Testis (tissue), 2 donors: ENCODE measurements at regions not wholly inside any gene's neighbourhood (a gene's known extent, or its start where the extent isn't known, plus 50 kb on each side); places are given as distances from the start of the nearest gene placed in this dataset.

Experiments used
- POLR2A ChIP-seq: fragments of 450-650 bp; IDR thresholded peaks from one replicate; pipeline ENCODE4 v1.6.1; 2017; ENCODE audit warnings: antibody characterized with exemption, mild to moderate bottlenecking, moderate library complexity
- TF ChIP-seq, protein P1 (sequence below), 3 experiments: fragments of 450-650 bp in 2 of 3; fragments of 200-600 bp in 1 of 3; sonication (generic) in 1 of 3; IDR thresholded peaks; one replicate each; pipeline ENCODE4 v1.5.1; 2016 to 2019; ENCODE audit warnings: antibody characterized with exemption in 3 of 3, mild to moderate bottlenecking in 2 of 3, moderate library complexity in 1 of 3

DNA sequence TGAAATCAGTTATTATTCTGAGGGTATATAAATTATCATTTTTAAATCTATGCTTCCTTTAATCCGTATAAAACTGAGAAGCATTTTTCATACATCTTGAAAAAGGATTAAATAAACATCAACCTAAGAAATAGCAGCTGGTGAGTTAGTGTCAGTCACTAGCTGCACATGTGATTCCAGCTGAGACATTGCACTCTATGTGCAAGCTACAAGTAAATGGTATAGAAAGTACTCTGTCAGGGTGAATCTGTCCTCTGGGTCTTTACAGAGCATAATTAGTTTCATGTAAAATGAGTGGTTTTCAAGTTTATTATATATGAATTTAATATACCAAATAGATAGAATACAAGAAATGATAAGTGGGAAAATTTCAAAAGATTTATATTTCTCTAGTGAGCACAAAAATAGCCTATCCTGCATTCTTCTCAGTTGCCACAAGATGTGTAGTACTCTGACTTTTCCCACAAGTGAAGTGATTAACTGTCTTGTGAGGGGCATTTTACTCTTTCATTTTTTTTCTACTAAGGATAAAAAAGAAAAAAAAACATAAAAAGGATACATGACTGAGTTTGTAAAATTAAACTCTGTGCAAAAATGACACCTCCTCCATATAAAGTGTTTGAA, 1372.1 kb downstream of the PCDH9 start:
- TF ChIP-seq POLR2A: no peak
- TF ChIP-seq, protein P1, sequence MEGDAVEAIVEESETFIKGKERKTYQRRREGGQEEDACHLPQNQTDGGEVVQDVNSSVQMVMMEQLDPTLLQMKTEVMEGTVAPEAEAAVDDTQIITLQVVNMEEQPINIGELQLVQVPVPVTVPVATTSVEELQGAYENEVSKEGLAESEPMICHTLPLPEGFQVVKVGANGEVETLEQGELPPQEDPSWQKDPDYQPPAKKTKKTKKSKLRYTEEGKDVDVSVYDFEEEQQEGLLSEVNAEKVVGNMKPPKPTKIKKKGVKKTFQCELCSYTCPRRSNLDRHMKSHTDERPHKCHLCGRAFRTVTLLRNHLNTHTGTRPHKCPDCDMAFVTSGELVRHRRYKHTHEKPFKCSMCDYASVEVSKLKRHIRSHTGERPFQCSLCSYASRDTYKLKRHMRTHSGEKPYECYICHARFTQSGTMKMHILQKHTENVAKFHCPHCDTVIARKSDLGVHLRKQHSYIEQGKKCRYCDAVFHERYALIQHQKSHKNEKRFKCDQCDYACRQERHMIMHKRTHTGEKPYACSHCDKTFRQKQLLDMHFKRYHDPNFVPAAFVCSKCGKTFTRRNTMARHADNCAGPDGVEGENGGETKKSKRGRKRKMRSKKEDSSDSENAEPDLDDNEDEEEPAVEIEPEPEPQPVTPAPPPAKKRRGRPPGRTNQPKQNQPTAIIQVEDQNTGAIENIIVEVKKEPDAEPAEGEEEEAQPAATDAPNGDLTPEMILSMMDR (IDR thresholded peaks at IDR 0.05): no peak
